ENCODE measurements at regions not wholly inside any gene's neighbourhood (a gene's known extent, or its start where the extent isn't known, plus 50 kb on each side); places are given as distances from the start of the nearest gene placed in this dataset.

DNA sequence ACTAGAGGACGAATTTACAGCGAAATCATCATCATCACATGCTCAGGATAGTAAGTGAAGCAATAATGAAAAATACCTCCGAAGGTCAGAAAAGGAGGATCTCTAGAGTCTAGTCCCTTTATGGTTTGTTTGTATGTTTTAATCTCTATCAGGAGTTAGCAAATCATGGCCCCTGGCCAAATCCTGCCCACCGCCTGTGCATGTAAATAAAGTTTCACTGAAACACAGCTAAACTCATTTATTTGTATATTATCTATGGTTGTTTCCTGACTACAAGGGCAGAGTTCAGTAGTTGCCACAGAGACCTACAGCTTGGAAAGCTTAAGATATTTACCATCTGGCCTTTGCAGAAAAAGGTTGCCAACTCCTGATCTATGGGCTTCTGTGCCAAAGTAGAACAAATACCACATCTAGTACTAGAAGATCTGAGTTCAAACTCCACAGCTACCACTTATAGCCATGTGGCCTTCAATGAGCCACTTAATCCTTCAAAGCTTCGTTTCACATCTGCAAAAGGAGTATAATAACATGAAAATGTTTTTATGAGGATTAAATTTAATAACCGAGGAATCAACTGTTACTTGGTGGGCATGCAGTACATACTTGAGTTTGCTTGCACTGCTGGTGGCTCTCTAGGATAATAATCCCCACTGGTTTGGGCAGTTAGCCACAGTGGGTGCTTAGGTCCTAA lies 94.0 kb upstream of the KIF26B start:
- Histone ChIP-seq H3K4me3 (no peak overlapping the region), H3K27ac (no peak overlapping the region), H3K27me3 (no peaks in the 10 kb centered on the region), H3K36me3 (no peaks in the 10 kb centered on the region), H3K4me1 (no peaks in the 10 kb centered on the region), H3K9me3 (no peaks in the 10 kb centered on the region)
- intact Hi-C loops (cut with DNase I; ENCODE audit: low total_unique reads) = no loop called here
- in situ Hi-C loops (cut with MboI; ENCODE audit: low sequenced_read_pairs in 4 of 4) = no loop called here
- DNase-seq = no peak
- TF ChIP-seq, protein P1, sequence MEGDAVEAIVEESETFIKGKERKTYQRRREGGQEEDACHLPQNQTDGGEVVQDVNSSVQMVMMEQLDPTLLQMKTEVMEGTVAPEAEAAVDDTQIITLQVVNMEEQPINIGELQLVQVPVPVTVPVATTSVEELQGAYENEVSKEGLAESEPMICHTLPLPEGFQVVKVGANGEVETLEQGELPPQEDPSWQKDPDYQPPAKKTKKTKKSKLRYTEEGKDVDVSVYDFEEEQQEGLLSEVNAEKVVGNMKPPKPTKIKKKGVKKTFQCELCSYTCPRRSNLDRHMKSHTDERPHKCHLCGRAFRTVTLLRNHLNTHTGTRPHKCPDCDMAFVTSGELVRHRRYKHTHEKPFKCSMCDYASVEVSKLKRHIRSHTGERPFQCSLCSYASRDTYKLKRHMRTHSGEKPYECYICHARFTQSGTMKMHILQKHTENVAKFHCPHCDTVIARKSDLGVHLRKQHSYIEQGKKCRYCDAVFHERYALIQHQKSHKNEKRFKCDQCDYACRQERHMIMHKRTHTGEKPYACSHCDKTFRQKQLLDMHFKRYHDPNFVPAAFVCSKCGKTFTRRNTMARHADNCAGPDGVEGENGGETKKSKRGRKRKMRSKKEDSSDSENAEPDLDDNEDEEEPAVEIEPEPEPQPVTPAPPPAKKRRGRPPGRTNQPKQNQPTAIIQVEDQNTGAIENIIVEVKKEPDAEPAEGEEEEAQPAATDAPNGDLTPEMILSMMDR (IDR thresholded peaks at IDR 0.05 in 4 of 5, conservative IDR thresholded peaks at IDR 0.05 in 1 of 5) = no peak
- no peak for TF ChIP-seq POLR2A (IDR thresholded peaks at IDR 0.05)
- ATAC-seq = no peak

DNA sequence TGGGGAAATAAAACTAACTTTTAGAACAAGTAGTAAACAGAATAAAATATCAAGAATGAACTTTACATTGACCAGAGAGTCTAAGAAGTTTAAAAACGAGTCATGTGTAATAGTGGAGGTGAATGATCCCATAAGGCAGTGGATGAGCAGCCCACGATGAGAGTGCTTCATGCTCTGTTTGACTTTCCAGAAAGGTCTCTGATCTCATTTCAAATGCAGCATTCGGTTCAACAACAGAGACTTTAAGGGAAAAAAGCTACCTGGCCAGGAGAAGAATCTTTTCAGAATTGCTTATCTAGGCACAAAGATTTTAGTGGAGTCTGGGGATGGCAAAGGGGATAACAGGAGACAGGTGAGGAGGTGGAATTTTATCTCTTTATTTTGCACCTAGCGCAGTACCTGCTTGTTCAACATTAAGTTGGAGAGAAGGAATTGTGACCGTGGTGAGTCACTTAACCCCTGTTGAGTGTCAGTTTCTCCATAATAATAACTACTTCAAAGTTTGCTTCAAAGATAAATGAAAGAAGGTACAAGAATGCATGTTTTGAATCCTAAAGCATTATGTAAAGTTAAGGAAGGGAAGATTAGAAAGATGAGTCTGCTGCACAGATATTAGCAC lies 94.9 kb upstream of the KIF26B start:
- H3K36me3 ChIP-seq = no peaks in the 10 kb centered on the region
- TF ChIP-seq POLR2A (IDR thresholded peaks at IDR 0.05) = no peak
- TF ChIP-seq, protein P1 (IDR thresholded peaks at IDR 0.05 in 4 of 5, conservative IDR thresholded peaks at IDR 0.05 in 1 of 5) = no peak
- intact Hi-C loops (cut with DNase I; ENCODE audit: low total_unique reads) (no loop called here), in situ Hi-C loops (cut with MboI; ENCODE audit: low sequenced_read_pairs in 4 of 4) (no loop called here)
- no peak overlapping the region for H3K27ac ChIP-seq
- H3K9me3 ChIP-seq = no peaks in the 10 kb centered on the region
- no peak for DNase-seq
- H3K4me1 ChIP-seq = no peaks in the 10 kb centered on the region
- H3K4me3 ChIP-seq = no peak overlapping the region
- no peak for ATAC-seq
- H3K27me3 ChIP-seq = no peaks in the 10 kb centered on the region

DNA sequence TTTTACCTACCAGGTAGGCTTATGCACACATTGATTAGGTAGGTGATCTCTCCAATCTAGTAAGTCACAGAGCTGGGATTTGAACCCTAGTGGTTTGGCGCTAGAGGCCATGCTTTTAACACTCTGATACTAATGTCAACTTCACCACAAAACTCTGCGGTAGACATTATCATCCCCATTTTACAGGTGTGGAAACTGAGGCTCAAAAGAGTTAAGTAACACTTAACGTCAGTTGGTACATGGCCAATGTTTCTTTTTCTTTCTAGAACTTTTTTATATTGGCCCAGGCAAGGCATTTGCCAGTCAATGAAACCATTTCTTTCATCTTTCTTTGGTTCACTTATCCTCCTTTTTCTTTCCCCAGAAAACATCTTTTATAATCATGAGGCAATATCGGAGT lies 95.9 kb upstream of the KIF26B start:
- no peaks in the 10 kb centered on the region for H3K27me3 ChIP-seq
- intact Hi-C loops (cut with DNase I; ENCODE audit: low total_unique reads) (no loop called here), in situ Hi-C loops (cut with MboI; ENCODE audit: low sequenced_read_pairs in 4 of 4) (no loop called here)
- no peaks in the 10 kb centered on the region for H3K4me1 ChIP-seq
- no peaks in the 10 kb centered on the region for H3K9me3 ChIP-seq
- H3K27ac ChIP-seq = no peak overlapping the region
- TF ChIP-seq POLR2A (IDR thresholded peaks at IDR 0.05) = no peak
- TF ChIP-seq, protein P1 (IDR thresholded peaks at IDR 0.05 in 4 of 5, conservative IDR thresholded peaks at IDR 0.05 in 1 of 5) = no peak
- no peak overlapping the region for H3K4me3 ChIP-seq
- DNase-seq = no peak
- H3K36me3 ChIP-seq = no peaks in the 10 kb centered on the region
- ATAC-seq = no peak

DNA sequence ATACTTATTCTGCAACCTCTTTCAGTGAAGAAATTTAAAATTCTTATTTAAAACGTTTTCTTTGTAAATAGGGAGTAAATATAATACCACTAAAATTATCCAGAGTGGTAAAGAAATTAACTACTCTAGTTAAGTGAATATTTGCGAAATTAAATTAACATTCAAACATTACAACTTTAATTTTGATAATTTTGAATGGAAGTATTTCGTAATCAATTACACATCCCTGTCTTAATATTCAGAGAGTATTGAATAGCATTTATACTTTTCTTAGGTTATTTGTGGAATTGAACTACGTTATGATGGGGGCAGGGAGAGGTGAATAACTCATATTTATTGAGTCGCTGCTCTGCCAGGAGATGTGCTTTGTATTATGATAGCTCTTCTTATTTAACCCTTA lies 96.3 kb upstream of the KIF26B start:
- no peak for ATAC-seq
- DNase-seq = no peak
- no peaks in the 10 kb centered on the region for H3K36me3 ChIP-seq
- TF ChIP-seq POLR2A (IDR thresholded peaks at IDR 0.05) = no peak
- TF ChIP-seq, protein P1 (IDR thresholded peaks at IDR 0.05 in 4 of 5, conservative IDR thresholded peaks at IDR 0.05 in 1 of 5) = no peak
- intact Hi-C loops (cut with DNase I; ENCODE audit: low total_unique reads) = no loop called here
- no peaks in the 10 kb centered on the region for H3K27me3 ChIP-seq
- in situ Hi-C loops (cut with MboI; ENCODE audit: low sequenced_read_pairs in 4 of 4) = no loop called here
- no peak overlapping the region for H3K4me3 ChIP-seq
- H3K4me1 ChIP-seq = no peaks in the 10 kb centered on the region
- no peak overlapping the region for H3K27ac ChIP-seq
- H3K9me3 ChIP-seq = no peaks in the 10 kb centered on the region
